ENCODE measurements at regions not wholly inside any gene's neighbourhood (a gene's known extent, or its start where the extent isn't known, plus 50 kb on each side); places are given as distances from the start of the nearest gene placed in this dataset.

- DNase-seq = no peak
Observed at GRCh38 chr7:101712652-101713051, 83.6 kb upstream of the MYL10 start.

GRCh38 chr7:101714097-101714496, 85.0 kb upstream of the MYL10 start:
- DNase-seq = no peak

- peak in 1 of 2 donors; percentile 98 for DNase-seq
Observed at GRCh38 chr7:101717628-101718357, 88.7 kb upstream of the MYL10 start.

GRCh38 chr7:101718363-101719122, 89.4 kb upstream of the MYL10 start:
- DNase-seq = peak in 1 of 2 donors; percentile 97

GRCh38 chr7:101719123-101719470, 90.0 kb upstream of the MYL10 start:
- DNase-seq = no peak

GRCh38 chr7:101720324-101720723, 91.2 kb upstream of the MYL10 start:
- DNase-seq = no peak

- DNase-seq = no peak
Observed at GRCh38 chr7:101722247-101722646, 93.2 kb upstream of the MYL10 start.

- no peak for DNase-seq
Observed at GRCh38 chr7:101723835-101724234, 93.6 kb upstream of the CUX1 start.

GRCh38 chr7:101724957-101725356, 92.5 kb upstream of the CUX1 start:
- no peak for DNase-seq

GRCh38 chr7:101725921-101726320, 91.5 kb upstream of the CUX1 start:
- DNase-seq = no peak

- DNase-seq = no peak
Observed at GRCh38 chr7:101727184-101727583, 90.2 kb upstream of the CUX1 start.

- no peak for DNase-seq
Observed at GRCh38 chr7:101728128-101728527, 89.3 kb upstream of the CUX1 start.

- DNase-seq = peak in 1 of 2 donors; percentile 26
Observed at GRCh38 chr7:101728873-101729240, 88.6 kb upstream of the CUX1 start.

- no peak for DNase-seq
Observed at GRCh38 chr7:101729241-101729883, 88.1 kb upstream of the CUX1 start.

- DNase-seq = no peak
Observed at GRCh38 chr7:101731502-101732084, 85.8 kb upstream of the CUX1 start.

- DNase-seq = peak in 1 of 2 donors; percentile 33
Observed at GRCh38 chr7:101733713-101734475, 83.5 kb upstream of the CUX1 start.

GRCh38 chr7:101736084-101736483, 81.3 kb upstream of the CUX1 start:
- DNase-seq = no peak

GRCh38 chr7:101739775-101740398, 77.5 kb upstream of the CUX1 start:
- no peak for DNase-seq

- DNase-seq = peak in 1 of 2 donors; percentile 56
Observed at GRCh38 chr7:101740981-101741725, 76.3 kb upstream of the CUX1 start.

GRCh38 chr7:101743241-101743994, 74.0 kb upstream of the CUX1 start:
- peak; percentile 56 to 59 for DNase-seq

GRCh38 chr7:101743995-101744360, 73.4 kb upstream of the CUX1 start:
- DNase-seq = no peak

Data from bone marrow (tissue), 2 donors.